ENCODE measurements at regions not wholly inside any gene's neighbourhood (a gene's known extent, or its start where the extent isn't known, plus 50 kb on each side); places are given as distances from the start of the nearest gene placed in this dataset.

- peak; percentile 59 for DNase-seq
These were observed 54.2 kb downstream of the S1PR1 start for GRCh38 chr1:101290922-101291561.

GRCh38 chr1:101291562-101292380 is 55.0 kb downstream of the S1PR1 start:
- DNase-seq, result no peak

GRCh38 chr1:101293461-101294051 is 56.7 kb downstream of the S1PR1 start:
- DNase-seq, result peak; percentile 76

- DNase-seq, result no peak
These were observed 58.4 kb downstream of the S1PR1 start for GRCh38 chr1:101295209-101295608.

GRCh38 chr1:101298663-101299062 is 61.8 kb downstream of the S1PR1 start:
- DNase-seq, result no peak

GRCh38 chr1:101299141-101299540 is 62.3 kb downstream of the S1PR1 start:
- DNase-seq, result no peak

GRCh38 chr1:101299710-101300109 is 62.9 kb downstream of the S1PR1 start:
- no peak for DNase-seq

- no peak for DNase-seq
These were observed 64.1 kb downstream of the S1PR1 start for GRCh38 chr1:101300916-101301315.

GRCh38 chr1:101301446-101302057 is 64.7 kb downstream of the S1PR1 start:
- no peak for DNase-seq

GRCh38 chr1:101302831-101303511 is 66.2 kb downstream of the S1PR1 start:
- DNase-seq, result no peak

GRCh38 chr1:101307985-101308689 is 71.3 kb downstream of the S1PR1 start:
- DNase-seq, result no peak

GRCh38 chr1:101308935-101309333 is 72.1 kb downstream of the S1PR1 start:
- DNase-seq, result no peak

GRCh38 chr1:101309334-101310311 is 72.8 kb downstream of the S1PR1 start:
- DNase-seq, result peak; percentile 80

GRCh38 chr1:101310506-101310905 is 73.7 kb downstream of the S1PR1 start:
- no peak for DNase-seq

GRCh38 chr1:101311146-101311920 is 74.5 kb downstream of the S1PR1 start:
- DNase-seq, result no peak

GRCh38 chr1:101312147-101312546 is 75.3 kb downstream of the S1PR1 start:
- DNase-seq, result no peak

GRCh38 chr1:101313356-101313755 is 76.5 kb downstream of the S1PR1 start:
- no peak for DNase-seq

GRCh38 chr1:101314244-101314643 is 77.4 kb downstream of the S1PR1 start:
- no peak for DNase-seq

- DNase-seq, result no peak
These were observed 79.4 kb downstream of the S1PR1 start for GRCh38 chr1:101316256-101316655.

- no peak for DNase-seq
These were observed 80.0 kb downstream of the S1PR1 start for GRCh38 chr1:101316799-101317198.
